Globus pallidus (tissue), 1 donor: ENCODE measurements at regions not wholly inside any gene's neighbourhood (a gene's known extent, or its start where the extent isn't known, plus 50 kb on each side); places are given as distances from the start of the nearest gene placed in this dataset.
"Not testable (repeated sequence)": the region's sequence is repeated elsewhere in the genome, so short reads cannot be mapped to it uniquely, and the experiment has no call there.

Source experiments
- DNase-seq: peaks from one replicate; pipeline ENCODE4 v3.0.0-alpha.2; 2015; ENCODE audit warnings: low spot score

GRCh38 chr4:98828801-98829200 is 100.1 kb downstream of the EIF4E start:
- no peak for DNase-seq

- DNase-seq: no peak
Measured at GRCh38 chr4:98827661-98828060, 101.3 kb downstream of the EIF4E start.

GRCh38 chr4:98822144-98822543 is 106.8 kb downstream of the EIF4E start:
- no peak for DNase-seq

GRCh38 chr4:98818116-98818515 is 110.8 kb downstream of the EIF4E start:
- not testable (repeated sequence) for DNase-seq

GRCh38 chr4:98816816-98817215 is 112.1 kb downstream of the EIF4E start:
- no peak for DNase-seq

- DNase-seq: no peak
Measured at GRCh38 chr4:98816386-98816785, 112.5 kb downstream of the EIF4E start.

GRCh38 chr4:98804403-98804802 is 124.5 kb downstream of the EIF4E start:
- no peak for DNase-seq

GRCh38 chr4:98803251-98803650 is 125.7 kb downstream of the EIF4E start:
- DNase-seq: no peak

GRCh38 chr4:98802770-98803198 is 126.1 kb downstream of the EIF4E start:
- peak; percentile 13 for DNase-seq

GRCh38 chr4:98801259-98801725 is 127.6 kb downstream of the EIF4E start:
- peak; percentile 85 for DNase-seq

GRCh38 chr4:98796991-98797390 is 131.9 kb downstream of the EIF4E start:
- no peak for DNase-seq

GRCh38 chr4:98794565-98795205 is 134.2 kb downstream of the EIF4E start:
- no peak for DNase-seq

- DNase-seq: no peak
Measured at GRCh38 chr4:98793658-98794057, 135.2 kb upstream of the TSPAN5 start.

GRCh38 chr4:98786866-98787265 is 128.5 kb upstream of the TSPAN5 start:
- peak; percentile 50 for DNase-seq

- no peak for DNase-seq
Measured at GRCh38 chr4:98784947-98785706, 126.7 kb upstream of the TSPAN5 start.

- DNase-seq: no peak
Measured at GRCh38 chr4:98781641-98782357, 123.4 kb upstream of the TSPAN5 start.

GRCh38 chr4:98780926-98781325 is 122.5 kb upstream of the TSPAN5 start:
- no peak for DNase-seq

GRCh38 chr4:98779088-98779487 is 120.7 kb upstream of the TSPAN5 start:
- no peak for DNase-seq

GRCh38 chr4:98778206-98778605 is 119.8 kb upstream of the TSPAN5 start:
- DNase-seq: no peak

- no peak for DNase-seq
Measured at GRCh38 chr4:98775672-98776071, 117.3 kb upstream of the TSPAN5 start.

- no peak for DNase-seq
Measured at GRCh38 chr4:98773638-98774037, 115.2 kb upstream of the TSPAN5 start.

GRCh38 chr4:98771959-98772632 is 113.7 kb upstream of the TSPAN5 start:
- no peak for DNase-seq
